K562 (cell line): ENCODE measurements at regions not wholly inside any gene's neighbourhood (a gene's known extent, or its start where the extent isn't known, plus 50 kb on each side); places are given as distances from the start of the nearest gene placed in this dataset.

ENCODE experiments used
- ATAC-seq: fragments of 200-7000 bp; cut with Tn5 transposase; 3 replicates; pipeline ENCODE4 v1.9.1; 2020; ENCODE audit warnings: moderate library complexity
- BruUV-seq: library from RNA; stranded (reverse); fragments of 400-500 nt; replicated peaks from 2 replicates; lab custom pipeline; 2021; lab: Mats Ljungman, UMichigan
- CTCF ChIA-PET: fragments of 300-600 bp; formaldehyde crosslinking; extraction: SDS; loops from one replicate; lab custom pipeline; 2021; ENCODE audit warnings: low intra/inter-chr PET ratio; lab: Yijun Ruan, JAX
- POLR2A ChIA-PET: fragments of 300-600, 350-650 bp; sonication (Branson Sonifier 250); formaldehyde crosslinking; extraction: SDS; loops from one replicate; lab custom pipeline; 2021; ENCODE audit warnings: antibody characterized with exemption, inconsistent platforms; lab: Yijun Ruan, JAX
- DNase-seq, 4 experiments: peaks; one replicate each; pipeline versions ENCODE4 v3.0.0 to v3.0.0-alpha.2; 2011 to 2018; ENCODE audit warnings: low spot score in 3 of 4, mixed read lengths in 3 of 4; ENCODE audit errors: extremely low read depth in 1 of 4
- FAIRE-seq: peaks from 2 replicates; lab custom pipeline; 2011; peaks lifted over from hg19 to GRCh38; lab: Jason Lieb, UNC
- H2AFZ ChIP-seq: 2 replicates; pipeline ENCODE4 v1.6.0; 2011; ENCODE audit warnings: low read depth, low read length, control low read depth, inconsistent platforms
- H3K27ac ChIP-seq: fragments of 200-600 bp; 3 replicates; pipeline ENCODE4 v1.8.0; 2011; ENCODE audit warnings: low read depth, mild to moderate bottlenecking, control low read depth, inconsistent platforms, low read length, moderate library complexity, mixed read lengths; ENCODE audit errors: extremely low read depth
- H3K27me3 ChIP-seq, 2 experiments: fragments of 300-600 bp in 1 of 2; 2 replicates in 1 of 2; 3 replicates in 1 of 2; pipeline versions ENCODE4 v1.6.0 to v1.8.0; 2011; ENCODE audit warnings: inconsistent platforms in 2 of 2, low read length in 2 of 2, mild to moderate bottlenecking in 1 of 2, mixed read lengths in 1 of 2, moderate library complexity in 1 of 2; ENCODE audit not compliant: control insufficient read depth in 2 of 2, insufficient read depth in 2 of 2
- H3K36me3 ChIP-seq: fragments of 300-600 bp; 3 replicates; pipeline ENCODE4 v1.8.0; 2011; ENCODE audit warnings: mild to moderate bottlenecking, low read length, inconsistent platforms; ENCODE audit not compliant: control insufficient read depth, insufficient read depth
- H3K4me1 ChIP-seq, 2 experiments: fragments of 200-600 bp in 1 of 2; replicated peaks in 1 of 2; 2 replicates in 1 of 2; 3 replicates in 1 of 2; pipeline versions ENCODE4 v1.5.1 to v1.8.0; 2011; ENCODE audit warnings: inconsistent platforms in 2 of 2, low read length in 2 of 2, mild to moderate bottlenecking in 1 of 2, mixed read lengths in 1 of 2, moderate library complexity in 1 of 2; ENCODE audit not compliant: control insufficient read depth in 2 of 2, insufficient read depth in 2 of 2
- H3K4me2 ChIP-seq: 2 replicates; pipeline ENCODE4 v1.6.1; 2011; ENCODE audit warnings: low read length, control low read depth, inconsistent platforms, mixed read lengths; ENCODE audit not compliant: insufficient read depth
- H3K4me3 ChIP-seq: fragments of 200-600 bp; sonication (generic), shearing (Covaris generic); 2 replicates; pipeline ENCODE4 v1.5.1; 2016; ENCODE audit warnings: control low read depth, inconsistent platforms
- H3K79me2 ChIP-seq: fragments of 200-600 bp; 3 replicates; pipeline ENCODE4 v1.8.0; 2011; ENCODE audit warnings: low read length, inconsistent platforms; ENCODE audit not compliant: control insufficient read depth, insufficient read depth
- H3K9ac ChIP-seq, 2 experiments: 2 replicates each; pipeline versions ENCODE4 v1.6.0 to v1.6.1; 2011; ENCODE audit warnings: low read depth in 2 of 2, low read length in 2 of 2, control low read depth in 1 of 2, inconsistent platforms in 1 of 2, mild to moderate bottlenecking in 1 of 2, mixed read lengths in 1 of 2; ENCODE audit not compliant: insufficient read depth in 1 of 2
- H3K9me1 ChIP-seq: one replicate; pipeline ENCODE4 v1.6.0; 2011; ENCODE audit warnings: inconsistent platforms, mild to moderate bottlenecking, low read length, moderate library complexity; ENCODE audit not compliant: control insufficient read depth, insufficient read depth
- H3K9me3 ChIP-seq: replicated peaks from 2 replicates; pipeline ENCODE4 v1.5.1; 2011; ENCODE audit warnings: low read depth, low read length, inconsistent platforms; ENCODE audit not compliant: control insufficient read depth, insufficient read depth
- H4K20me1 ChIP-seq: replicated peaks from 2 replicates; pipeline ENCODE4 v1.6.1; 2011; ENCODE audit warnings: low read length, inconsistent platforms, mixed read lengths; ENCODE audit not compliant: control insufficient read depth, insufficient read depth
- CCNT2 ChIP-seq: IDR thresholded peaks from 2 replicates; pipeline ENCODE4 v1.6.1; 2011; ENCODE audit warnings: borderline replicate concordance, low read depth, mild to moderate bottlenecking, moderate library complexity, mixed read lengths, low read length; ENCODE audit not compliant: insufficient read length; ENCODE audit errors: extremely low read depth
- FOXP4 ChIP-seq: sonication (generic); formaldehyde crosslinking; IDR thresholded peaks from 2 replicates; pipeline ENCODE4 v1.8.0; 2022; ENCODE audit warnings: mild to moderate bottlenecking, missing genetic modification reagents, borderline replicate concordance
- GATAD2A ChIP-seq: fragments of 450-650 bp; IDR thresholded peaks from 2 replicates; pipeline ENCODE4 v1.6.1; 2017
- GMEB1 ChIP-seq: fragments of 250-450 bp; sonication (Bioruptor Pico); IDR thresholded peaks from 2 replicates; pipeline ENCODE4 v1.4.0; 2020; ENCODE audit warnings: mild to moderate bottlenecking
- IRF2 ChIP-seq: sonication (generic); formaldehyde crosslinking; IDR thresholded peaks from 2 replicates; pipeline ENCODE4 v1.8.1; 2022; ENCODE audit warnings: mild to moderate bottlenecking, missing genetic modification reagents
- MXI1 ChIP-seq: IDR thresholded peaks from 2 replicates; pipeline ENCODE4 v1.6.1; 2011; ENCODE audit warnings: low read depth, mild to moderate bottlenecking, improper control_type of control experiment, low read length
- NFE2L1 ChIP-seq: fragments of 450-650 bp; IDR thresholded peaks from 2 replicates; pipeline ENCODE4 v1.6.1; 2016; ENCODE audit warnings: missing genetic modification characterization, low read depth, mild to moderate bottlenecking, missing compliant biosample characterization, moderate library complexity, borderline replicate concordance
- TAF7 ChIP-seq: fragments of 450-650 bp; IDR thresholded peaks from 2 replicates; pipeline ENCODE4 v1.6.1; 2016; ENCODE audit warnings: missing genetic modification characterization, missing compliant biosample characterization
- YY1 ChIP-seq, 3 experiments: IDR thresholded peaks; 2 replicates each; pipeline ENCODE4 v1.6.1; 2011; ENCODE audit warnings: low read length in 2 of 3, mild to moderate bottlenecking in 2 of 3, moderate library complexity in 2 of 3, borderline replicate concordance in 1 of 3, control low read depth in 1 of 3, low read depth in 1 of 3; ENCODE audit not compliant: insufficient read depth in 3 of 3, insufficient replicate concordance in 2 of 3, control insufficient read depth in 1 of 3, insufficient read length in 1 of 3; ENCODE audit errors: extremely low read depth in 1 of 3
- ZNF318 ChIP-seq, 2 experiments: fragments of 450-650 bp; IDR thresholded peaks; 2 replicates each; pipeline ENCODE4 v1.6.1; 2016; ENCODE audit warnings: mild to moderate bottlenecking in 2 of 2, borderline replicate concordance in 1 of 2, low read depth in 1 of 2, moderate library complexity in 1 of 2
- WGBS: fragments of 100-300 bp; shearing (Covaris generic); methylation state at CpG from one replicate; pipeline ENCODE4 v1.1.6; 2016; ENCODE audit warnings: low coverage, mixed read lengths; ENCODE audit not compliant: insufficient coverage; ENCODE audit errors: missing lambda C conversion rate; 5-methylcytosine and 5-hydroxymethylcytosine counted together
- in situ Hi-C: fragments of 300-500 bp; cut with MboI; formaldehyde crosslinking; loops from 4 replicates; pipeline ENCODE4 v1.15.0; 2018; ENCODE audit warnings: inconsistent platforms, mixed read lengths
- intact Hi-C: fragments of 100-400 bp; cut with micrococcal nuclease; formaldehyde crosslinking; loops from 2 replicates; pipeline ENCODE4 v1.14.2; 2022

GRCh38 chr7:81445462-81445861 lies 324.4 kb downstream of the HGF start:
- no peak overlapping the region for H3K9ac ChIP-seq
- ATAC-seq (no peak), DNase-seq (no peak), FAIRE-seq (no peak)
- no peaks in the 10 kb centered on the region for H3K79me2 ChIP-seq
- intact Hi-C loops (no loop called here), in situ Hi-C loops (no loop called here)
- ChIA-PET POLR2A (no interaction called here), CTCF (no interaction called here)
- no peak overlapping the region for H2AFZ ChIP-seq
- H3K9me1 ChIP-seq, result no peaks in the 10 kb centered on the region
- H3K27me3 ChIP-seq, result no peaks in the 10 kb centered on the region
- no peak overlapping the region for H3K4me3 ChIP-seq
- 22% methylated on average over 1 of the region's 1 CpG for WGBS
- H3K4me2 ChIP-seq, result no peak overlapping the region
- H3K27ac ChIP-seq, result no peak overlapping the region
- BruUV-seq, result no TSS peak
- no peaks in the 10 kb centered on the region for H4K20me1 ChIP-seq
- H3K9me3 ChIP-seq, result no peaks in the 10 kb centered on the region
- no peaks in the 10 kb centered on the region for H3K4me1 ChIP-seq
- H3K36me3 ChIP-seq, result no peaks in the 10 kb centered on the region
- TF ChIP-seq MXI1 (no peak), YY1 (IDR thresholded peaks at IDR 0.05; ENCODE audit: borderline replicate concordance in 1 of 3, control insufficient read depth in 1 of 3, extremely low read depth in 1 of 3, insufficient read depth in 3 of 3, insufficient read length in 1 of 3, insufficient replicate concordance in 2 of 3, low read depth in 1 of 3, low read length in 2 of 3) (no peak), GATAD2A (no peak), GMEB1 (no peak), NFE2L1 (tag) (no peak), FOXP4 (CRISPR knock-in tag) (no peak), ZNF318 (IDR thresholded peaks at IDR 0.05; ENCODE audit: borderline replicate concordance in 1 of 2, low read depth in 1 of 2) (no peak), TAF7 (tag) (no peak), IRF2 (CRISPR knock-in tag) (no peak), CCNT2 (no peak)
